H9 (cell line): ENCODE measurements at regions not wholly inside any gene's neighbourhood (a gene's known extent, or its start where the extent isn't known, plus 50 kb on each side); places are given as distances from the start of the nearest gene placed in this dataset.

Source experiments
- DNase-seq: peaks from one replicate; pipeline ENCODE4 v3.0.0-alpha.2; 2017
- H2AFZ ChIP-seq: one replicate; pipeline ENCODE4 v1.6.1; 2013; ENCODE audit warnings: mild to moderate bottlenecking, low read length, control low read depth, moderate library complexity
- H2AK5ac ChIP-seq: 2 replicates; pipeline ENCODE4 v1.6.1; 2013; ENCODE audit warnings: low read length, control low read depth, mixed read lengths; ENCODE audit not compliant: insufficient read length
- H2BK120ac ChIP-seq: one replicate; pipeline ENCODE4 v1.6.1; 2013; ENCODE audit warnings: low read depth, mild to moderate bottlenecking, low read length, control low read depth, inconsistent platforms; ENCODE audit not compliant: poor library complexity, severe bottlenecking
- H2BK12ac ChIP-seq: 2 replicates; pipeline ENCODE4 v1.6.1; 2013; ENCODE audit warnings: low read length, control low read depth, mixed read lengths, low read depth; ENCODE audit not compliant: insufficient read length
- H2BK15ac ChIP-seq: 2 replicates; pipeline ENCODE4 v1.6.1; 2013; ENCODE audit warnings: low read depth, low read length, control low read depth
- H2BK20ac ChIP-seq: one replicate; pipeline ENCODE4 v1.6.1; 2013; ENCODE audit warnings: low read depth, mild to moderate bottlenecking, low read length, control low read depth, inconsistent platforms; ENCODE audit not compliant: poor library complexity, severe bottlenecking
- H2BK5ac ChIP-seq: 2 replicates; pipeline ENCODE4 v1.6.1; 2013; ENCODE audit warnings: low read length, control low read depth, mixed read lengths; ENCODE audit not compliant: insufficient read length
- H3K14ac ChIP-seq: 2 replicates; pipeline ENCODE4 v1.6.1; 2013; ENCODE audit warnings: low read length, control low read depth; ENCODE audit not compliant: insufficient read depth
- H3K18ac ChIP-seq: 2 replicates; pipeline ENCODE4 v1.6.1; 2013; ENCODE audit warnings: low read depth, mild to moderate bottlenecking, mixed read lengths, low read length, control low read depth; ENCODE audit not compliant: insufficient read length
- H3K23ac ChIP-seq: 2 replicates; pipeline ENCODE4 v1.6.1; 2013; ENCODE audit warnings: low read length, control low read depth, mixed read lengths, low read depth; ENCODE audit not compliant: insufficient read length
- H3K23me2 ChIP-seq: 2 replicates; pipeline ENCODE4 v1.6.1; 2013; ENCODE audit warnings: low read depth, mild to moderate bottlenecking, mixed read lengths, low read length, control low read depth; ENCODE audit not compliant: insufficient read length, poor library complexity, severe bottlenecking
- H3K27ac ChIP-seq: 2 replicates; pipeline ENCODE4 v1.5.1; 2013; ENCODE audit warnings: low read length, control low read depth, mixed read lengths, low read depth; ENCODE audit not compliant: insufficient read length
- H3K27me3 ChIP-seq: 2 replicates; pipeline ENCODE4 v1.6.1; 2013; ENCODE audit warnings: low read length, control low read depth, inconsistent platforms; ENCODE audit not compliant: insufficient read depth
- H3K4ac ChIP-seq: 2 replicates; pipeline ENCODE4 v1.6.1; 2013; ENCODE audit warnings: low read depth, mild to moderate bottlenecking, control low read depth, inconsistent platforms, low read length, moderate library complexity
- H3K4me1 ChIP-seq: 2 replicates; pipeline ENCODE4 v1.6.1; 2013; ENCODE audit warnings: low read length, control low read depth, inconsistent platforms; ENCODE audit not compliant: insufficient read depth
- H3K4me2 ChIP-seq: 2 replicates; pipeline ENCODE4 v1.6.1; 2013; ENCODE audit warnings: low read length, control low read depth, mixed read lengths; ENCODE audit not compliant: insufficient read length, insufficient read depth
- H3K56ac ChIP-seq: 2 replicates; pipeline ENCODE4 v1.6.1; 2013; ENCODE audit warnings: low read depth, mild to moderate bottlenecking, mixed read lengths, low read length, control low read depth; ENCODE audit not compliant: insufficient read length
- H3K79me1 ChIP-seq: 2 replicates; pipeline ENCODE4 v1.6.1; 2013; ENCODE audit warnings: low read depth, mild to moderate bottlenecking, moderate library complexity, low read length, control low read depth, inconsistent platforms; ENCODE audit not compliant: insufficient read depth, poor library complexity, severe bottlenecking
- H3K79me2 ChIP-seq: 2 replicates; pipeline ENCODE4 v1.6.1; 2013; ENCODE audit warnings: low read length, control low read depth, inconsistent platforms; ENCODE audit not compliant: insufficient read depth
- H3K9ac ChIP-seq: 2 replicates; pipeline ENCODE4 v1.6.1; 2013; ENCODE audit warnings: low read length, control low read depth, mixed read lengths; ENCODE audit not compliant: insufficient read length; ENCODE audit errors: extremely low read depth
- H3K9me3 ChIP-seq: one replicate; pipeline ENCODE4 v1.6.1; 2013; ENCODE audit warnings: low read depth, low read length, inconsistent platforms; ENCODE audit not compliant: control insufficient read depth
- H3T11ph ChIP-seq: one replicate; pipeline ENCODE4 v1.6.1; 2013; ENCODE audit warnings: mild to moderate bottlenecking, low read length, control low read depth, inconsistent platforms
- H4K20me1 ChIP-seq: one replicate; pipeline ENCODE4 v1.6.1; 2013; ENCODE audit not compliant: control insufficient read depth, insufficient read length, insufficient read depth
- H4K5ac ChIP-seq: 2 replicates; pipeline ENCODE4 v1.6.1; 2013; ENCODE audit warnings: low read depth, mild to moderate bottlenecking, mixed read lengths, low read length, control low read depth; ENCODE audit not compliant: insufficient read length
- H4K8ac ChIP-seq: replicated peaks from 2 replicates; pipeline ENCODE4 v1.6.1; 2013; ENCODE audit warnings: low read length, control low read depth, mixed read lengths, low read depth; ENCODE audit not compliant: insufficient read length
- H4K91ac ChIP-seq: 2 replicates; pipeline ENCODE4 v1.6.1; 2013; ENCODE audit warnings: low read depth, mild to moderate bottlenecking, moderate library complexity, mixed read lengths, low read length, control low read depth; ENCODE audit not compliant: insufficient read length
- H3K27ac Mint-ChIP-seq, 3 experiments: 2 replicates in 2 of 3; 3 replicates in 1 of 3; pipeline ENCODE4 v1.8.0; 2020 to 2021; ENCODE audit warnings: mixed read lengths in 3 of 3, mild to moderate bottlenecking in 1 of 3, moderate library complexity in 1 of 3
- H3K27me3 Mint-ChIP-seq: 2 replicates; pipeline ENCODE4 v1.8.0; 2021; ENCODE audit warnings: low read depth, mild to moderate bottlenecking, moderate library complexity, mixed read lengths
- H3K36me3 Mint-ChIP-seq, 3 experiments: 2 replicates in 2 of 3; 3 replicates in 1 of 3; pipeline ENCODE4 v1.8.0; 2020 to 2021; ENCODE audit warnings: low read depth in 3 of 3, mixed read lengths in 3 of 3; ENCODE audit not compliant: insufficient read depth in 1 of 3
- H3K4me1 Mint-ChIP-seq, 2 experiments: 2 replicates each; pipeline ENCODE4 v1.8.0; 2020; ENCODE audit warnings: mixed read lengths in 2 of 2
- H3K4me3 Mint-ChIP-seq, 2 experiments: 2 replicates in 1 of 2; 3 replicates in 1 of 2; pipeline ENCODE4 v1.8.0; 2020 to 2021; ENCODE audit warnings: mild to moderate bottlenecking in 2 of 2, mixed read lengths in 2 of 2, moderate library complexity in 1 of 2
- H3K9me3 Mint-ChIP-seq, 2 experiments: 2 replicates in 1 of 2; 3 replicates in 1 of 2; pipeline ENCODE4 v1.8.0; 2020; ENCODE audit warnings: mild to moderate bottlenecking in 2 of 2, mixed read lengths in 2 of 2, moderate library complexity in 1 of 2
- CTCF ChIP-seq: fragments of 200-600 bp; sonication (generic); conservative IDR thresholded peaks from 3 replicates; pipeline ENCODE4 v1.8.0; 2021; ENCODE audit warnings: antibody characterized with exemption, mild to moderate bottlenecking
- WGBS: extraction: QIAGEN DNeasy Blood & Tissue Kit; methylation state at CpG from one replicate; pipeline ENCODE4 v1.1.7; 2013; ENCODE audit warnings: missing lambda C conversion rate, low lambda C conversion rate, mixed read lengths; ENCODE audit not compliant: insufficient read length; ENCODE audit errors: extremely low coverage; 5-methylcytosine and 5-hydroxymethylcytosine counted together

DNA sequence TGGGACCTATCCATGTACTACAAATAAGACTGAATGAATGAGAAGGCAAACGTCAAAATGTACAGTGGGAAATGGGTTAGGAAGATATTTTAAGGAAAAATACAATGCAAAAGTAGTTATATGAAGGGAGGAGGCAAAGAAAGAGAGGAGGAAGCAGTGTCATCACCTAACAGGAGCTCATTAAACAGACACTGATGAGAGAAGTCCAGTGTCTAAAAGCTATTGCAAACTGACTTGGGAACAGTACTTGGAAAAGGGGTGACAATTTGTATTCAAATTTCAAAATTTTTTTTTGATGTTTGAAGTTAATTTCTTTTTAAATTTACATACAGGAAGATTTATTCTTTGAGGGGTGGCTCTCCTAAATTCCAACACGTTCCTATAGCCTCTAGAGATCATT lies 143.5 kb upstream of the NOX3 start:
- Histone ChIP-seq H2BK120ac (no peak overlapping the region), H3K4me1 (peaks cover 3% of the 10 kb centered on the region; the same call in 1 of the 2 replicates), H3K27ac (no peak overlapping the region), H3K23ac (no peak overlapping the region), H3K4me2 (no peak overlapping the region), H3K9ac (no peak overlapping the region), H3K18ac (no peak overlapping the region), H3K56ac (no peak overlapping the region), H3K79me2 (no peaks in the 10 kb centered on the region), H3K9me3 (no peaks in the 10 kb centered on the region), H4K5ac (no peak overlapping the region), H3K14ac (no peak overlapping the region), H3T11ph (no peak overlapping the region), H2BK20ac (no peak overlapping the region), H3K27me3 (no peaks in the 10 kb centered on the region), H2BK15ac (no peak overlapping the region), H3K4ac (no peak overlapping the region), H4K8ac (no peak overlapping the region), H4K20me1 (no peaks in the 10 kb centered on the region), H3K23me2 (no peaks in the 10 kb centered on the region), H2AFZ (no peak overlapping the region), H2BK5ac (no peak overlapping the region), H2BK12ac (no peak overlapping the region), H3K79me1 (no peaks in the 10 kb centered on the region), H2AK5ac (no peak overlapping the region), H4K91ac (no peak overlapping the region)
- Mint-ChIP-seq H3K27me3 (no peaks in the 10 kb centered on the region), H3K27ac (peak overlapping the region in 1 of 3 experiments; percentile 72; a peak in 1 of 7 replicates), H3K36me3 (no peaks in the 10 kb centered on the region), H3K4me1 (peaks cover 11 to 13% of the 10 kb centered on the region in 2 experiments), H3K4me3 (no peak overlapping the region), H3K9me3 (peaks cover 0 to 3% of the 10 kb centered on the region in 2 experiments; a peak in 1 of 5 replicates)
- TF ChIP-seq CTCF = no peak
- WGBS = no CpG with 5 or more reads among the region's 2 CpGs
- no peak for DNase-seq
